Immature natural killer cell (primary cell): ENCODE measurements at regions not wholly inside any gene's neighbourhood (a gene's known extent, or its start where the extent isn't known, plus 50 kb on each side); places are given as distances from the start of the nearest gene placed in this dataset.

Experiments used
- DNase-seq, 3 donors: peaks; one replicate each; pipeline ENCODE4 v3.0.0; 2022; ENCODE audit warnings: mixed read lengths in 1 of 3
- H3K27ac Mint-ChIP-seq, 6 donors: one replicate each; pipeline ENCODE4 v1.8.0; 2020; ENCODE audit warnings: mixed read lengths in 6 of 6, mild to moderate bottlenecking in 5 of 6, inconsistent platforms in 4 of 6, moderate library complexity in 3 of 6
- H3K27me3 Mint-ChIP-seq, 3 donors: one replicate each; pipeline ENCODE4 v1.8.0; 2020 to 2021; ENCODE audit warnings: low read depth in 3 of 3, mild to moderate bottlenecking in 3 of 3, mixed read lengths in 3 of 3, moderate library complexity in 3 of 3, inconsistent platforms in 1 of 3
- H3K36me3 Mint-ChIP-seq, 3 donors: one replicate each; pipeline ENCODE4 v1.8.0; 2020; ENCODE audit warnings: mixed read lengths in 3 of 3, inconsistent platforms in 2 of 3, mild to moderate bottlenecking in 2 of 3
- H3K4me1 Mint-ChIP-seq, 2 donors: one replicate each; pipeline ENCODE4 v1.8.0; 2020; ENCODE audit warnings: inconsistent platforms in 2 of 2, mild to moderate bottlenecking in 2 of 2, mixed read lengths in 2 of 2, moderate library complexity in 1 of 2
- H3K4me3 Mint-ChIP-seq, 5 donors: one replicate each; pipeline ENCODE4 v1.8.0; 2020; ENCODE audit warnings: mild to moderate bottlenecking in 5 of 5, mixed read lengths in 5 of 5, inconsistent platforms in 3 of 5, moderate library complexity in 3 of 5
- H3K9me3 Mint-ChIP-seq, 6 donors: one replicate each; pipeline ENCODE4 v1.8.0; 2020; ENCODE audit warnings: mild to moderate bottlenecking in 6 of 6, mixed read lengths in 6 of 6, inconsistent platforms in 4 of 6, moderate library complexity in 3 of 6

DNA sequence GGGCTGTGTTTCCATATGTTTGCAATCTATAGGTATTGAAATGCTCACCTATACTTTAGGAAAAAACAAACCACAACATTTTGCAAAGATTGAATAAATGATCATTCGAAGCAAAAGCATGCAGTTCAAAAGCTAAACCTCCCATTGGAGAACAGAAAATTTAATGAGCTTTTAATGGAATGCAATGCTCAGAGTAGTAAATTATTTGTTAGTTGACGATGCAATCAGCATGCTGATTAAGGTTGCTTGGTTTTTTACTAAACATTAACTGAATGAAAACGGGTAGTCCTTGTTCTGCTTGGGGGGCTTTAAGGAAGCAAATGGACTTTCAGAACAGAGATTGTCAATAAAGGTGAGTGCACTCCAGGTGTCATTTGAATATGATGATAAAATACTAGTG, 123.3 kb upstream of the TMEM161B start:
- Mint-ChIP-seq H3K9me3 (peaks cover 0 to 3% (median 0%) of the 10 kb centered on the region in 6 donors), H3K4me3 (no peak overlapping the region), H3K4me1 (no peaks in the 10 kb centered on the region), H3K36me3 (no peaks in the 10 kb centered on the region), H3K27ac (no peak overlapping the region), H3K27me3 (peaks cover 5 to 8% (median 7%) of the 10 kb centered on the region in 3 donors)
- DNase-seq: no peak

- Mint-ChIP-seq H3K9me3 (peaks cover 0 to 3% (median 0%) of the 10 kb centered on the region in 6 donors), H3K4me1 (no peaks in the 10 kb centered on the region), H3K27me3 (peaks cover 5 to 9% (median 7%) of the 10 kb centered on the region in 3 donors), H3K36me3 (no peaks in the 10 kb centered on the region), H3K27ac (no peak overlapping the region), H3K4me3 (no peak overlapping the region)
- DNase-seq: no peak
Observed at GRCh38 chr5:88391116-88391515, 122.5 kb upstream of the TMEM161B start.

DNA sequence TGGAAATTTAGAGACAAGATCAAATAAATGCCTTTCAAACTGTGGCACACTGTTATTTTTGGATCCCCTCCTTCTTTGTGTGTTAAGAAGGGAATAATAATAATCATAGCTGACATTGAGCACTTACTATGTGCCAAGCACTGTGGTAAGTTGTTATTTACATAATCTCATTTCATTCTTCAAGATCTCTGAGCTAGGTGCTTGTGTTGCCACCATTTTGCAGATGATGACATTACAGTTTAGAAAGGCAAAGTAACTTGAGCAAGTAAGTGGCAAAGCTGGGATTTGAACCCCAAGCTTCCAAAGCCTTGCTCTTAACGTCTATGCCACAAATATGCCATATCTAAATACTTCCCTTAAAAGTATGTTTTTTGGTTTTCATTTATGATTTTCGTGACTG, 121.8 kb upstream of the TMEM161B start:
- no peaks in the 10 kb centered on the region for H3K36me3 Mint-ChIP-seq
- no peak overlapping the region for H3K4me3 Mint-ChIP-seq
- peaks cover 5 to 11% (median 7%) of the 10 kb centered on the region in 3 donors for H3K27me3 Mint-ChIP-seq
- no peak overlapping the region for H3K27ac Mint-ChIP-seq
- H3K4me1 Mint-ChIP-seq: no peaks in the 10 kb centered on the region
- no peak for DNase-seq
- peaks cover 0 to 3% (median 0%) of the 10 kb centered on the region in 6 donors for H3K9me3 Mint-ChIP-seq

DNA sequence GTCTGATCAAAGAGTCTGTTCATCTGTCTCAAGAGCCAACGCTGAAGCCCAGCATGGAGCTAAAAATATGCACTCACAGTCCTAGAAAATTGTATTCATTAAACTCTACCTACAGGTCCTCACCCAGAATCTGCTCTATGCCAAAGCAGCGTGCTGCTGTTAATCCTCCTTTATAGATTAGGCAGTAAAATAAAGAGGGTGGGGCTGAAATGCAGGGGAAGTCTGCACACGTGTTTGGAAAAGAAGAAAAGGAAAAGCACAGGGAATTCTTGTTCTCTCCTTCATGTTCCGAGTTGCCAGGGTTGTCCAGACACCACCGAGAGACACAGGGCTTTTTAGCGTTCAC, 121.4 kb upstream of the TMEM161B start:
- no peaks in the 10 kb centered on the region for H3K4me1 Mint-ChIP-seq
- H3K36me3 Mint-ChIP-seq: no peaks in the 10 kb centered on the region
- no peak overlapping the region for H3K4me3 Mint-ChIP-seq
- peaks cover 5 to 11% (median 7%) of the 10 kb centered on the region in 3 donors for H3K27me3 Mint-ChIP-seq
- H3K9me3 Mint-ChIP-seq: peaks cover 0 to 3% (median 0%) of the 10 kb centered on the region in 6 donors
- no peak overlapping the region for H3K27ac Mint-ChIP-seq
- DNase-seq: no peak

DNA sequence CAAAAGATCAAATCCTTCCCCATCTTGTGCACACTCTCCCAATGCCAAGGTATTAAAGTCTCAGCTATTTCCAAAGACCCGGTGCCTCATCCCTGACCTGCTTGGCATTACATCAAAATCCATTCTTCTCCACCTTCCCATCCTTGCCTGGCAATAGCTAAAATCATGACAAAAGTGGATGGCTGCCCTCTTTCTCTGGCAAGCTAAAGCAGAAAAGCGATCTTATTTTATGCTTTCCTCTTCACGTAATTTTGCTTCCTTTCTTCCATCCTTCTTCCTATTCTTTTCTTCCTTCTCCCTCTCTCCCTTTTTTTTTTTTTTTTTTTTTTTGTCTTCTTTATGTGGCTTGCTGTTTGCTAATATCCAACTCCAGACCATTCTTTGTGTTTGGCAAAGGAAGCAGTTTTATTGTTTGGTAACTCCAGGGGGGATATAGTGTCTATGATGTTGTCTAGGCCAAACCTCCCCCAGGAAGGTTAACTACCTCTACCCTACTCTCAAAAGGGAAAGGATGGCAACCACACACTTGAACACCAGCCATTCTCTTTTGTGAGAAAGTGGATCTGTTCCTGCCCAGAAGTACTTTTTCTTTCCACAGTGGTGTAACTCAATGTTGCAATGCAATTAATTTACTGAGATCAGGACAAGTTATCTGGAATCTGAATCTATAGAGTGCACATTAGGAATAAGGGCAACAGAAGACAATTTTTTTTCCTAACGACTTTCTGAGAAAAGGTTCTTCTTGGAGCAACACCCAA, 120.9 kb upstream of the TMEM161B start:
- Mint-ChIP-seq H3K27ac (no peak overlapping the region), H3K27me3 (peaks cover 7 to 11% (median 7%) of the 10 kb centered on the region in 3 donors), H3K4me1 (no peaks in the 10 kb centered on the region), H3K36me3 (no peaks in the 10 kb centered on the region), H3K4me3 (no peak overlapping the region), H3K9me3 (peaks cover 0 to 3% (median 0%) of the 10 kb centered on the region in 6 donors)
- DNase-seq: no peak

DNA sequence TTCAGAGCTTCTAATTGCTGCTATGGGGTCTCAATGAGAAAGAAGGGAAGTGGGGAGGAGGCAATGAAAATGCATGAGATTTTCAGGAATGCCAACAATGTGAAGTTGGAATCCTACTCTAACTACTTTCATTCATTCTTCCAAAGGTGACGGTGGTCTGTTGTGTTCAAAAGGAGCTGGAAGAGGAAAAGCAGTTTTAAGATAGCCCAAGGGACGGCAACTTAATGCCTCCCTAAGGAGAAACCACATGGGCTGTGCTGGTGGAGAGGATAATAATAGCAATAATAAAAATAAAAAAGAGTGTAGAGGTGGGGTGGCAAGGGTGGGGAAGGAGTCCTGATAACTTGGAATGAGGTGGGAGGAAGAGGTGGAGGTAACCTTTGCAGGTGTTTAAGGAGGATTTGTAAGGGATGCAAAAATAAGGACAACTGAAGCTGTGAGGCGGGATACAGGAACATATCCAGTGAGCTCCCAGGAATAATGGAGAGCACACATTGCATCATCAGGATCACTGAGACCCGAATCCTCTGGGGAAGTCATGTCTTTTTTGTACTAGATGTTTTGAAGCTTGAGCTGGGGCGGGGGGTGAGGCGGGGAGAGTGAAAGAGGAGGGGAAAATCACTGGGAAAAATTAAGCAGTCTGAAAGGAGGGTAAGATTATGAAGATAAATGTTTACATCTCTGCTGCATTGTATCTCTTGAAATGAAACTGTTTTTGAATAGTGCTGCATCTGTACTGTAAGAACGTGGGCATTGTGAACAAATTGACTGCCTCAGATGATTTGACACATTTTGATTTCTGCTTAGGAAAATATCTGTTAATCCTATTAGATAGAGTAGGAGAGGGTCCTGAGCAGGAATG, 120.1 kb upstream of the TMEM161B start:
- H3K27me3 Mint-ChIP-seq: peaks cover 7 to 11% (median 8%) of the 10 kb centered on the region in 3 donors
- H3K9me3 Mint-ChIP-seq: peaks cover 0 to 3% (median 0%) of the 10 kb centered on the region in 6 donors
- DNase-seq: no peak
- H3K4me3 Mint-ChIP-seq: no peak overlapping the region
- no peak overlapping the region for H3K27ac Mint-ChIP-seq
- H3K4me1 Mint-ChIP-seq: no peaks in the 10 kb centered on the region
- H3K36me3 Mint-ChIP-seq: no peaks in the 10 kb centered on the region

DNA sequence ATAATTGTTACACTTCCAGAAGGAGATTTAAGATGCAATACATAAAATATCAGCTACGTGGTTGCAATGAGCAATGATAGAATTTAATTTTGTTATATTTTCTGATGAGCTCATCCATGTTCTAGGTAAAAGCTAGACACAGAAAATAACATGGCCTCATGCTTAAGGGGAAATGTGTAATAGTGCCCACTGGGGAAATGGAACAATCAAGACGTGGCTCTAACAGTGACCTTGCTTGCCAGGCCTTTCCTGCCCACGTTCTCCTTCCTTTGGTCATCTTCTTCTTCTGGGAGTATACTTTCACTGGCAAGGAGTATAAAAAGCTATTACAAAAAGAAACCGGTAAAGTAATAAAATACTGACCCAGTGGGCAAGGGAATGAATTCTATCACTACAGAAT, 116.2 kb upstream of the TMEM161B start:
- Mint-ChIP-seq H3K4me3 (no peak overlapping the region), H3K27ac (no peak overlapping the region), H3K4me1 (no peaks in the 10 kb centered on the region), H3K27me3 (peaks cover 4 to 11% (median 9%) of the 10 kb centered on the region in 3 donors), H3K9me3 (peaks cover 0 to 4% (median 1%) of the 10 kb centered on the region in 6 donors), H3K36me3 (no peaks in the 10 kb centered on the region)
- DNase-seq: no peak

- Mint-ChIP-seq H3K4me1 (no peaks in the 10 kb centered on the region), H3K36me3 (no peaks in the 10 kb centered on the region), H3K27me3 (peaks cover 2 to 6% (median 6%) of the 10 kb centered on the region in 3 donors), H3K9me3 (peaks cover 0 to 9% (median under 1%) of the 10 kb centered on the region in 6 donors), H3K4me3 (no peak overlapping the region), H3K27ac (no peak overlapping the region)
- DNase-seq: no peak
Observed at GRCh38 chr5:88380332-88380731, 111.7 kb upstream of the TMEM161B start.

- Mint-ChIP-seq H3K4me1 (no peaks in the 10 kb centered on the region), H3K9me3 (peaks cover 0 to 9% (median under 1%) of the 10 kb centered on the region in 6 donors), H3K36me3 (no peaks in the 10 kb centered on the region), H3K27me3 (peaks cover 2 to 9% (median 3%) of the 10 kb centered on the region in 3 donors), H3K4me3 (no peak overlapping the region), H3K27ac (no peak overlapping the region)
- DNase-seq: no peak
Observed at GRCh38 chr5:88377705-88378656, 109.3 kb upstream of the TMEM161B start.

DNA sequence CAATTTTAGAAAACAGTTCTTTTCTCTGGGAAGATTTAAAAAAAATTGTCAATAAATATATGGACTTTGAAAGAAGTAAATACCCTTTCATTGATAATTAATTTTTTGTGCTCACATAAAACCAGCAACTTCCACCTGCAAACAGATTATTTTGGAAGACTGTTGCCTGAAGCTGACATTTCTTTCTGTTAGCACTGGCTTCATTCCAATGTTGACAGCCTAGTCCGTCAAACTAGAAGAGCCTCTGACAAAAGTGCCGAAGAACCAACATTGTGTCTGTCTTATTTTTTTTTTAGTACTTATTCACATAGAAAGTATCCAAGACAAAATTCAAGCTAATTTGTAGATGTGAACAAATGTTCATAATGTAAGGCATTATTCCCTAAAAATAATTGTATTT, 108.6 kb upstream of the TMEM161B start:
- H3K4me1 Mint-ChIP-seq: no peaks in the 10 kb centered on the region
- H3K27me3 Mint-ChIP-seq: peaks cover 2 to 9% (median 3%) of the 10 kb centered on the region in 3 donors
- no peaks in the 10 kb centered on the region for H3K36me3 Mint-ChIP-seq
- DNase-seq: no peak
- H3K9me3 Mint-ChIP-seq: peaks cover 0 to 9% (median under 1%) of the 10 kb centered on the region in 6 donors
- no peak overlapping the region for H3K27ac Mint-ChIP-seq
- no peak overlapping the region for H3K4me3 Mint-ChIP-seq

DNA sequence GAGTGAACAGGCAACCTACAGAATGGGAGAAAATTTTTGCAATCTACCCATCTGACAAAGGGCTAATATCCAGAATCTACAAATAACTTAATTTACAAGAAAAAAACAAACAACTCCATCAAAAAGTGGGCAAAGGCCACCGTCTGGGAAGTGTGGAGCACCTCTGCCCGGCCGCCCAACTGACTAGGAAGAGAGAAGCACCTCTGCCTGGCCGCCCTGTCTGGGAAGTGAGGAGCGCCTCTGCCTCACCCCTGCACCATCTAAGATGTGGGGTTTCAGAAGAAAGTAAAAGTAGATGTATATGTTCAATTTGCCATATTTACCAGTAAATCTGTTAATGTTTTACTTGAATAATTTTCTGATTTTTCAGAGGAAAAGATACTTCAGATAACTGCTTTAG, 108.1 kb upstream of the TMEM161B start:
- Mint-ChIP-seq H3K27me3 (peaks cover 2 to 9% (median 3%) of the 10 kb centered on the region in 3 donors), H3K9me3 (peaks cover 0 to 9% (median under 1%) of the 10 kb centered on the region in 6 donors), H3K4me1 (no peaks in the 10 kb centered on the region), H3K4me3 (no peak overlapping the region), H3K36me3 (no peaks in the 10 kb centered on the region), H3K27ac (no peak overlapping the region)
- DNase-seq: no peak

- H3K9me3 Mint-ChIP-seq: peaks cover 0 to 9% (median 0%) of the 10 kb centered on the region in 6 donors
- H3K27ac Mint-ChIP-seq: no peak overlapping the region
- H3K4me3 Mint-ChIP-seq: no peak overlapping the region
- H3K4me1 Mint-ChIP-seq: no peaks in the 10 kb centered on the region
- H3K36me3 Mint-ChIP-seq: no peaks in the 10 kb centered on the region
- DNase-seq: no peak
- H3K27me3 Mint-ChIP-seq: peaks cover 0 to 9% (median 5%) of the 10 kb centered on the region in 3 donors
Observed at GRCh38 chr5:88374391-88374790, 105.7 kb upstream of the TMEM161B start.

GRCh38 chr5:88370824-88371223, 102.2 kb upstream of the TMEM161B start:
- Mint-ChIP-seq H3K4me1 (no peaks in the 10 kb centered on the region), H3K9me3 (peaks cover 0 to 9% (median 0%) of the 10 kb centered on the region in 6 donors), H3K36me3 (no peaks in the 10 kb centered on the region), H3K27ac (no peak overlapping the region), H3K4me3 (no peak overlapping the region), H3K27me3 (peaks cover 0 to 6% (median 3%) of the 10 kb centered on the region in 3 donors)
- no peak for DNase-seq
